GM13977 (cell line): ENCODE measurements at regions not wholly inside any gene's neighbourhood (a gene's known extent, or its start where the extent isn't known, plus 50 kb on each side); places are given as distances from the start of the nearest gene placed in this dataset.
"Not testable (repeated sequence)": the region's sequence is repeated elsewhere in the genome, so short reads cannot be mapped to it uniquely, and the experiment has no call there.

ENCODE experiments used
- DNase-seq: peaks from one replicate; pipeline ENCODE4 v3.0.0; 2012; ENCODE audit warnings: low spot score
- in situ Hi-C: fragments of 300-500 bp; cut with MboI; formaldehyde crosslinking; loops from one replicate; pipeline ENCODE4 v1.12.0; 2022; ENCODE audit warnings: low sequenced_read_pairs, low pct_unique_long_range_greater_than_20kb, mixed read lengths, inconsistent platforms; ENCODE audit not compliant: unreplicated experiment
- TF ChIP-seq, protein P1 (sequence below): IDR thresholded peaks from 2 replicates; pipeline ENCODE4 v1.5.1; 2012; ENCODE audit warnings: mild to moderate bottlenecking, control low read depth; ENCODE audit not compliant: insufficient read depth; ENCODE audit errors: extremely low read depth, missing control alignments

DNA sequence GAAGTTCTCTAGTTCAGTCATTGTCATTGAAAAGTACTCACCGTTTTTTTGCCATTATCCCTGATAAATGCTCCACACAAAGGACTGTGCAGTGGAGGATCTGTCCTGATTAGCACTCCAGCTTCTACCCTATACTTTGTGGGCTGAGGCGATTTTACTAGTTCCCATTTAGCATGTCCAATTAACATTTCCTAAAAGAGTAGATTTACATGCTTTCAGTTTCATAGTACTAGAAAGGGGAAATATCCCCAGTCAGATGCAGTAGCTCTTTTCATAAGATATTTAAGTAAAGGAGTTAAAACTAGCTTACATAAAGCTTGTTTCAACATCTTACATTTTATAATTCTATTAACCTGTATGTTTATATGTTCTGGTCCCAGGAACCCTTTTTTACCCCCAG lies 144.9 kb upstream of the APOOL start:
- DNase-seq, in situ Hi-C loops: not testable (repeated sequence)

DNA sequence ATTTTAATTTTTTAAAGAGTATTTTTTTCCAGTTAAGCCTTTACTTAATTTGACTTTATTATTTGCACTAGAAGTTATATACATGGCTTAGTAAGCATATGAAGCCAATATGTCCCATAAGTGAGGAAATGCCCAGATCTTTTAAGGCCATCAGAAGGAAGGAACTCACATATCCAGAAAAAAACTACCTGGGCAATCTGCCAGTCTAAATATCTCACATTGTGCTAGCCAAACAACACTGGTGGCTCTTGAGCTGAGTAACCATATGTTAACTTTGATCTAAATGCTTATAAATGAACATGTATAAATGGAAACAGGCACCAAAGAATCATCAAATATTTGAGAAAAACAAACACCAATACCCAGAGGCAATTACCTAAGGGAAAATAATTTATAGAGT lies 138.6 kb upstream of the APOOL start:
- TF ChIP-seq, protein P1, sequence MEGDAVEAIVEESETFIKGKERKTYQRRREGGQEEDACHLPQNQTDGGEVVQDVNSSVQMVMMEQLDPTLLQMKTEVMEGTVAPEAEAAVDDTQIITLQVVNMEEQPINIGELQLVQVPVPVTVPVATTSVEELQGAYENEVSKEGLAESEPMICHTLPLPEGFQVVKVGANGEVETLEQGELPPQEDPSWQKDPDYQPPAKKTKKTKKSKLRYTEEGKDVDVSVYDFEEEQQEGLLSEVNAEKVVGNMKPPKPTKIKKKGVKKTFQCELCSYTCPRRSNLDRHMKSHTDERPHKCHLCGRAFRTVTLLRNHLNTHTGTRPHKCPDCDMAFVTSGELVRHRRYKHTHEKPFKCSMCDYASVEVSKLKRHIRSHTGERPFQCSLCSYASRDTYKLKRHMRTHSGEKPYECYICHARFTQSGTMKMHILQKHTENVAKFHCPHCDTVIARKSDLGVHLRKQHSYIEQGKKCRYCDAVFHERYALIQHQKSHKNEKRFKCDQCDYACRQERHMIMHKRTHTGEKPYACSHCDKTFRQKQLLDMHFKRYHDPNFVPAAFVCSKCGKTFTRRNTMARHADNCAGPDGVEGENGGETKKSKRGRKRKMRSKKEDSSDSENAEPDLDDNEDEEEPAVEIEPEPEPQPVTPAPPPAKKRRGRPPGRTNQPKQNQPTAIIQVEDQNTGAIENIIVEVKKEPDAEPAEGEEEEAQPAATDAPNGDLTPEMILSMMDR, result no peak
- no peak for DNase-seq
- in situ Hi-C loops, result no loop called here

DNA sequence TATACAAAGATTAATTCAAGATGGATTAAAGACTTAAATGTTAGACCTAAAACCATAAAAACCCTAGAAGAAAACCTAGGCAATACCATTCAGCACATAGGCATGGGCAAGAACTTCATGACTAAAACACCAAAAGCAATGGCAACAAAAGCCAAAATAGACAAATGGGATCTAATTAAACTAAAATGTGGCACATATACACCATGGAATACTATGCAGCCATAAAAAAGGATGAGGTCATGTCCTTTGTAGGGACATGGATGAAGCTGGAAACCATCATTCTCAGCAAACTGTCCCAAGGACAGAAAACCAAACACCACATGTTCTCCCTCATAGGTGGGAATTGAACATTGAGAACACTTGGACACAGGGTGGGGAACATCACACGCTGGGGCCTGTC lies 133.4 kb upstream of the APOOL start:
- in situ Hi-C loops, DNase-seq: not testable (repeated sequence)

DNA sequence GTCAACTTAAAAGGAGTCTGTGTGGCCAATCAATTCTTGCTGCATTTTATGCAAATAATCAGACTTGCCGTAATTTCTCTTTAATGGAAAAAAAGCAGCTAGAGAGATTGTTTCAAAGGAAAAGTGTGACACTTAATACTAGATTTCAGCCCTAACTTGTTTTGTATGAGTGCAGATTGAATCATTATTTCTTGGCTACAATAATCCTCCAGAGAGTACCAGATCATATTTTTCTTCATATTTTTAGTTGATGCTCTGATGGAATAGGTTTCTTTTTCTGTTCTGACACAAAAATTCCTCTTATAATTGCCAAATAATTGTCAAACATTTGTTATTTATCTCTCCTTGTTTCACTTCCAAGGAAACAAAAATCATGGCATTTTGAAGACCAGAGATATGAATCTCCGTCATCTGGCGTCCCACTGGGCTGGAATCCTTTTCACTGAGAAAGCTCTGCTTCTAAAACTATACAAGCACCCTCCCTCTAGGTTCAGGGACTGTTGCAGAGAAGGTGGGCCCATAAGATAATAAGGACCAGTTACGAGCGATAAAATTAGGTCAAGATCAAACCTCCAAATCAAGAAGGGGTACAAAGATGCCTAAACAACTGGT lies 131.4 kb upstream of the APOOL start:
- in situ Hi-C loops, DNase-seq: not testable (repeated sequence)

DNA sequence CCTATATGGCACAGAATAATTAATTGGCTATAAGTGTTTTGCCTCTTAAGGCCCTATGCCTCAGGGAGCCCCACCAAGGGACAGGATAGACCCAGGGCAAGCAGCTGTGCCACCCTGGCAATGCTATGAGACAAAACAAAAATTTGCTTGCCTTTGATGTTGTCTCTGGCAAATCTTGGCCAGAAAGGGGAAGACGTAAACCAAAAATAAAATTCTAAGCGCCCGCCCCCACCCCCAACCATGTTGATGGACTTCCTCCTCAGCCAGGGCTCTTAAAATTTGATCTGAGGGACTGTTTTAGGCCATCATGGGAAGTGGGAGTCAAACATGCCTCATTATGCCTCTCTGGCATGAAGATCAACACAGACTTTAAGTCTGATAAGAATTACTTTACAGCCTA lies 130.5 kb upstream of the APOOL start:
- in situ Hi-C loops, result no loop called here
- DNase-seq, result no peak
- TF ChIP-seq, protein P1, result no peak

DNA sequence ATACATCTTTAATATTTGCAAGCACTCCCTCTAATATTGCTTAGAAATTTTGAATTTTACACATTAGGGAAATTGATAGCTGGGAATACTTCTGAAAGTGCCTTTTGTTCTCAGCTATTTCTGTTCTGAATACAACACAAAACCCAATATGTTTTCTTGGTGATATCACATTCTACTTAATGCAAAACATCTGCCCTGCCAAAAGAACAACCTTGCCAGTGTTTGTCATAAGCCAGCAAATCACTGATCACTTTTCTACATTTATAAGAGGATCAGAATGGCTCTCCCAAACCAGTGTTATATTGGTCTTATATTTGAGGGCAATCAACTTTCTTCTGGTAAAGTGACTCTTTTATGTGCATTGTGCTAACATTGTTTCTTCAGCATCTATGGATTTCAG lies 126.8 kb upstream of the APOOL start:
- no peak for DNase-seq
- TF ChIP-seq, protein P1, result no peak
- in situ Hi-C loops, result no loop called here

DNA sequence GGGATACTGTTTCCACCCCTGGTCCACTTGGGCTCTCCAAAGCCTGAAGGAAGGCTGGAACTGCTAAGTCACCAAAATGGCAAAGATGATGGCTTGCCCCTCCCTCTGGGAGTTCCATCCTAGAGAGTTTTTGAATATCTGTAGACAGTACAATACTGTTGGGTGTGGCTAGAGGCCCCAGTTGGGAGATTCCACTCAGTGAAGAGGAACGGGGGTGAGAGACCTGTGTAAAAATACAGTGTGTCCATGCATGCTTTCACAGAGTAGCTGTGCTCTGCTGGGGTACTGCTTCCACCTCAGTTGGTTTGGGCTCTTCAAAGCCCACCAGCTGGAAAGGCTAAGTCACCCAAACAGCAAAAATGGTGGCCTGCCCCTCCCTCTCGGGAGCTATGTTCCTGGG lies 109.8 kb upstream of the APOOL start:
- in situ Hi-C loops, result no loop called here
- TF ChIP-seq, protein P1, result no peak
- no peak for DNase-seq

DNA sequence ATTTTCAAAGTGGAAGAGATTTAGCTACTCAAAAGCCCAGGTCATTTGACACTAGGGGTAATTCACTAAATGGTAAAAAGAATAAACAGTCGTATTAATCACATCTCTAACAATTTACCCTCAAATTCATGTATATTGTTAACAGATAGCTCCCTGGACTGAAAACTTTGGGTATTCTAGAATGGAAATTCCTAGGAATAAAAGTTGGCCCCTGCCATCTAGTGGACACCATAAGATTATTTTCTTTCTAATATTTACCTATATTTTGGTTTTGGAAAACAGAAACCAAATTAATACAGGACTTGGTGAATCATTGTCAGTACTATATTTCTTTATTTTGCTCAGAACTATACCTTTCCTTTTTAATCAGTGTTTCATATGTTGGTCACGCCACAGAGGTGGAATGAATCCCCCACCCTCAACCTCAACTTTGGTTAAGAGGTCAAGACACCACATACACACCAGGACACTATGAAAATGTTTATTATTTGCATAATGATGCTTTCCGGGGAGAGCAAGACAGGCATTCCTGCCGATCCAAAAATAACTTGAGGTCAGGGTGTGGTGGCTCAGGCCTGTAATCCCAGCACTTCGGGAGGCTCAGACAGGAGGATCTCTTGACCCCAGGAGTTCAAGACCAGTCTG lies 96.2 kb upstream of the APOOL start:
- in situ Hi-C loops, result no loop called here
- no peak for DNase-seq
- TF ChIP-seq, protein P1, result no peak
